ENCODE measurements at regions not wholly inside any gene's neighbourhood (a gene's known extent, or its start where the extent isn't known, plus 50 kb on each side); places are given as distances from the start of the nearest gene placed in this dataset.

DNA sequence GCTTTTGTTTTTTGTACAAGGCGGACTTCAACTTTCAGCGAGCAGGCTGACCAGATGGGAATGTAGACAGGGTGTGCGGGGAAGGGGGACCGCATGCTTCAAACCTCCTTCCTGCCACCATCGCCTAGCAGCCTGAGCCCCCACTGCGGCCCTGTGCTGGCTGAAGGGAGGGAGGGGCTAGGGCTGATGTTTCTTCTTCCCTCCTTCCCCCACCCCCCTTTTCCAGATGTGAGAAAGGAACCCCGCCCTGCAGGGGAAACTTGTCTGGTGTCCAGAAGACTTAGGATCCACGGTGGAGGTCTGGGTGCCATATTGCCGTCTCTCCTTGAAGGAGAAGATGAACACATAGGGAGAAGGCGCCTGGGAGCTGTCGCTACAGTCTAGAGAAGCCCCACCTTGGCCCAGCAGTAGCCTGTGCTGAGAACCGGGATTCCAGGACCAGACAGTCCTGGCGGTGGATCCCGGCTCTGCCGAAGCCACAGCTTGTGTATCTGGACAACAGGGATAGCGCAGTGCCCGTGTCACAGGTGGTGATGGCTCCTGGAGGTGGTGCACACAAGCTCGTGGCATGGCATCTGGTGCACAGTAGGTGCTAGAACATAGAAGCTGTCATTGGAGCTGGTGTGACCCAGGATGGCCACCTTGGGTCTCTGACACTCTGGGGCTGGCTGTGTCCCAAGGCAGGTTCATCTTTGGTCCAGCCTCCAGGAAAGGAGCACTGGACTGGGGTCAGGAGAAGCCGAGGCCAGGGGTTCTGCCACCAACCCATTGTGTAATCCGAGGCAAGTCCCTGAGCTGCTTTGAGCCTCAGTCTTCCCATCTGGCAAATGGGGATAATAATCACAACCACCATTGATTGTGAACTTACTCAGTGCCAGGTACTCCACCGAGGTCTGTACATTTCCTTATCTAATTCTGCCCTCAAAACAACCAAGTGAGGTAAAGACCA, 205.6 kb downstream of the C9orf50 start (continued):
- no peak for TF ChIP-seq JUND (IDR thresholded peaks at IDR 0.05)
- no peak for TF ChIP-seq FOXA2 (IDR thresholded peaks at IDR 0.05)
- TF ChIP-seq HNF4G (IDR thresholded peaks at IDR 0.05) = no peak
- TF ChIP-seq SP1 (IDR thresholded peaks at IDR 0.05) = no peak
- TF ChIP-seq RAD21 (IDR thresholded peaks at IDR 0.05) = no peak
- no peak for TF ChIP-seq RXRA (IDR thresholded peaks at IDR 0.05)
- TF ChIP-seq, protein P1, sequence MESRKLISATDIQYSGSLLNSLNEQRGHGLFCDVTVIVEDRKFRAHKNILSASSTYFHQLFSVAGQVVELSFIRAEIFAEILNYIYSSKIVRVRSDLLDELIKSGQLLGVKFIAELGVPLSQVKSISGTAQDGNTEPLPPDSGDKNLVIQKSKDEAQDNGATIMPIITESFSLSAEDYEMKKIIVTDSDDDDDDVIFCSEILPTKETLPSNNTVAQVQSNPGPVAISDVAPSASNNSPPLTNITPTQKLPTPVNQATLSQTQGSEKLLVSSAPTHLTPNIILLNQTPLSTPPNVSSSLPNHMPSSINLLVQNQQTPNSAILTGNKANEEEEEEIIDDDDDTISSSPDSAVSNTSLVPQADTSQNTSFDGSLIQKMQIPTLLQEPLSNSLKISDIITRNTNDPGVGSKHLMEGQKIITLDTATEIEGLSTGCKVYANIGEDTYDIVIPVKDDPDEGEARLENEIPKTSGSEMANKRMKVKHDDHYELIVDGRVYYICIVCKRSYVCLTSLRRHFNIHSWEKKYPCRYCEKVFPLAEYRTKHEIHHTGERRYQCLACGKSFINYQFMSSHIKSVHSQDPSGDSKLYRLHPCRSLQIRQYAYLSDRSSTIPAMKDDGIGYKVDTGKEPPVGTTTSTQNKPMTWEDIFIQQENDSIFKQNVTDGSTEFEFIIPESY (IDR thresholded peaks at IDR 0.05) = no peak

DNA sequence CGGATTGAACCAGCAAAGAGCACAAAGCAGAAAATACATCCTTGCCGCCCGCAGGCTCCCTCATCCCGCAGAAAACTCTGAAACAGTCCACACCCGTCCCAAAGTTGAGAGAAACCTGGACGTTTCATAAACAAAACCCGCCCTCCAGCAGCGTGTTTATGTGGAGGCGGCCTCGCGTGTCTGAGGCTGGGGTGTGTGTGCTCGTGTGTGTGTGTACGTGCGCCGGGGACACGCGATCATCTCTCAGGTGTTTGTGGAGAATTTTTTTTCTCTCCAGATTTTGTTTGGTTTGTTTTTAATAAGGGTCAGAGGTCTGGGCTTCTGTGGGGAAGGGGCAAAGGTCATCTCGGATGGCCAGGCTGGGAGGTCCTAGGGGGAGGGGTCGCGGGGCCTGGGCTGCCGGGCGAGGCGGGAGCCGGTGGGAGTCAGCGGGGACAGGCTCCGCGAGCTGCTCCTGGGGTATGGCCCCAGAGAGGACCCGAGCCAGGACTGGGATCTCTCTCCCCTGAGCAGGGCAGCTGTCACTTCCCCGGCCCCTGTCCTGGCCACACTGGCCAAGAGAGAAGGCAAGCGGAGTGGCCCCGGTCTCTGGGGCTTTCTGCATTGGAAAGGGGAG, 206.4 kb downstream of the C9orf50 start:
- no peaks in the 10 kb centered on the region for H3K36me3 ChIP-seq (ENCODE audit: control insufficient read depth in 4 of 4, insufficient read depth in 3 of 4, low read depth in 1 of 4, low read length in 3 of 4)
- peak; percentile 63 for DNase-seq (ENCODE audit: low spot score)
- TF ChIP-seq, protein P2, sequence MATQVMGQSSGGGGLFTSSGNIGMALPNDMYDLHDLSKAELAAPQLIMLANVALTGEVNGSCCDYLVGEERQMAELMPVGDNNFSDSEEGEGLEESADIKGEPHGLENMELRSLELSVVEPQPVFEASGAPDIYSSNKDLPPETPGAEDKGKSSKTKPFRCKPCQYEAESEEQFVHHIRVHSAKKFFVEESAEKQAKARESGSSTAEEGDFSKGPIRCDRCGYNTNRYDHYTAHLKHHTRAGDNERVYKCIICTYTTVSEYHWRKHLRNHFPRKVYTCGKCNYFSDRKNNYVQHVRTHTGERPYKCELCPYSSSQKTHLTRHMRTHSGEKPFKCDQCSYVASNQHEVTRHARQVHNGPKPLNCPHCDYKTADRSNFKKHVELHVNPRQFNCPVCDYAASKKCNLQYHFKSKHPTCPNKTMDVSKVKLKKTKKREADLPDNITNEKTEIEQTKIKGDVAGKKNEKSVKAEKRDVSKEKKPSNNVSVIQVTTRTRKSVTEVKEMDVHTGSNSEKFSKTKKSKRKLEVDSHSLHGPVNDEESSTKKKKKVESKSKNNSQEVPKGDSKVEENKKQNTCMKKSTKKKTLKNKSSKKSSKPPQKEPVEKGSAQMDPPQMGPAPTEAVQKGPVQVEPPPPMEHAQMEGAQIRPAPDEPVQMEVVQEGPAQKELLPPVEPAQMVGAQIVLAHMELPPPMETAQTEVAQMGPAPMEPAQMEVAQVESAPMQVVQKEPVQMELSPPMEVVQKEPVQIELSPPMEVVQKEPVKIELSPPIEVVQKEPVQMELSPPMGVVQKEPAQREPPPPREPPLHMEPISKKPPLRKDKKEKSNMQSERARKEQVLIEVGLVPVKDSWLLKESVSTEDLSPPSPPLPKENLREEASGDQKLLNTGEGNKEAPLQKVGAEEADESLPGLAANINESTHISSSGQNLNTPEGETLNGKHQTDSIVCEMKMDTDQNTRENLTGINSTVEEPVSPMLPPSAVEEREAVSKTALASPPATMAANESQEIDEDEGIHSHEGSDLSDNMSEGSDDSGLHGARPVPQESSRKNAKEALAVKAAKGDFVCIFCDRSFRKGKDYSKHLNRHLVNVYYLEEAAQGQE (IDR thresholded peaks at IDR 0.05) = no peak
- TF ChIP-seq SP1 (IDR thresholded peaks at IDR 0.05) (peak; percentile 80), HNF4A (conservative IDR thresholded peaks at IDR 0.05) (peak; percentile 53 to 74), RXRA (IDR thresholded peaks at IDR 0.05) (peak; percentile 28 to 29), YY1 (IDR thresholded peaks at IDR 0.05) (peak; percentile 41), FOXA2 (IDR thresholded peaks at IDR 0.05) (no peak), RAD21 (IDR thresholded peaks at IDR 0.05) (peak; percentile 18 to 41), HNF4G (IDR thresholded peaks at IDR 0.05) (no peak), NR2F2 (IDR thresholded peaks at IDR 0.05) (peak; percentile 74), GABPA (IDR thresholded peaks at IDR 0.05 in 1 of 2, conservative IDR thresholded peaks at IDR 0.05 in 1 of 2) (no peak), JUND (IDR thresholded peaks at IDR 0.05) (no peak), EGR1 (IDR thresholded peaks at IDR 0.05; ENCODE audit: low read depth in 2 of 2) (no peak), TAF1 (conservative IDR thresholded peaks at IDR 0.05) (no peak), FOXA1 (IDR thresholded peaks at IDR 0.05) (no peak)
- TF ChIP-seq, protein P1 (IDR thresholded peaks at IDR 0.05) = no peak
- TF ChIP-seq, protein P3, sequence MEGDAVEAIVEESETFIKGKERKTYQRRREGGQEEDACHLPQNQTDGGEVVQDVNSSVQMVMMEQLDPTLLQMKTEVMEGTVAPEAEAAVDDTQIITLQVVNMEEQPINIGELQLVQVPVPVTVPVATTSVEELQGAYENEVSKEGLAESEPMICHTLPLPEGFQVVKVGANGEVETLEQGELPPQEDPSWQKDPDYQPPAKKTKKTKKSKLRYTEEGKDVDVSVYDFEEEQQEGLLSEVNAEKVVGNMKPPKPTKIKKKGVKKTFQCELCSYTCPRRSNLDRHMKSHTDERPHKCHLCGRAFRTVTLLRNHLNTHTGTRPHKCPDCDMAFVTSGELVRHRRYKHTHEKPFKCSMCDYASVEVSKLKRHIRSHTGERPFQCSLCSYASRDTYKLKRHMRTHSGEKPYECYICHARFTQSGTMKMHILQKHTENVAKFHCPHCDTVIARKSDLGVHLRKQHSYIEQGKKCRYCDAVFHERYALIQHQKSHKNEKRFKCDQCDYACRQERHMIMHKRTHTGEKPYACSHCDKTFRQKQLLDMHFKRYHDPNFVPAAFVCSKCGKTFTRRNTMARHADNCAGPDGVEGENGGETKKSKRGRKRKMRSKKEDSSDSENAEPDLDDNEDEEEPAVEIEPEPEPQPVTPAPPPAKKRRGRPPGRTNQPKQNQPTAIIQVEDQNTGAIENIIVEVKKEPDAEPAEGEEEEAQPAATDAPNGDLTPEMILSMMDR (IDR thresholded peaks at IDR 0.05; ENCODE audit: low read depth, low read length, missing input control) = no peak
- TF ChIP-seq, protein P4, sequence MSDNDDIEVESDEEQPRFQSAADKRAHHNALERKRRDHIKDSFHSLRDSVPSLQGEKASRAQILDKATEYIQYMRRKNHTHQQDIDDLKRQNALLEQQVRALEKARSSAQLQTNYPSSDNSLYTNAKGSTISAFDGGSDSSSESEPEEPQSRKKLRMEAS (IDR thresholded peaks at IDR 0.05) = no peak
- TF ChIP-seq, protein P5, sequence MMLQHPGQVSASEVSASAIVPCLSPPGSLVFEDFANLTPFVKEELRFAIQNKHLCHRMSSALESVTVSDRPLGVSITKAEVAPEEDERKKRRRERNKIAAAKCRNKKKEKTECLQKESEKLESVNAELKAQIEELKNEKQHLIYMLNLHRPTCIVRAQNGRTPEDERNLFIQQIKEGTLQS (IDR thresholded peaks at IDR 0.05) = no peak

More for the DNA sequence above, 206.4 kb downstream of the C9orf50 start:
- Histone ChIP-seq H3K27me3 (ENCODE audit: control insufficient read depth in 4 of 4, insufficient read depth in 4 of 4, low read length in 3 of 4) (no peaks in the 10 kb centered on the region), H3K9me3 (ENCODE audit: control insufficient read depth in 4 of 4, low read length in 3 of 4) (no peaks in the 10 kb centered on the region), H3K4me1 (ENCODE audit: control insufficient read depth in 4 of 4, insufficient read depth in 4 of 4, low read length in 3 of 4) (peaks cover 0 to 14% (median 8%) of the 10 kb centered on the region in 4 donors), H3K4me3 (ENCODE audit: low read depth in 1 of 3, low read length in 3 of 3) (peak overlapping the region in 1 of 3 donors; percentile 55), H3K9ac (ENCODE audit: low read depth in 1 of 2, low read length in 2 of 2) (peak overlapping the region; percentile 89 to 91), H3K27ac (ENCODE audit: low read depth in 1 of 2, low read length in 2 of 2) (peak overlapping the region; percentile 92 to 98)
- WGBS = 24% methylated on average over 31 of the region's 31 CpGs
